ENCODE measurements at regions not wholly inside any gene's neighbourhood (a gene's known extent, or its start where the extent isn't known, plus 50 kb on each side); places are given as distances from the start of the nearest gene placed in this dataset.
A peak's percentile ranks its signal among the peaks of the same experiment; 100 is the strongest.
"Not testable (repeated sequence)": the region's sequence is repeated elsewhere in the genome, so short reads cannot be mapped to it uniquely, and the experiment has no call there.

GRCh38 chrX:122641826-122642225 lies 542.3 kb upstream of the GRIA3 start:
- no peaks in the 10 kb centered on the region for H3K4me1 ChIP-seq
- TF ChIP-seq POLR2A (IDR thresholded peaks at IDR 0.05) (no peak), EP300 (IDR thresholded peaks at IDR 0.05) (no peak), CTCF (IDR thresholded peaks at IDR 0.05) (no peak)
- peak in 1 of 2 donors; percentile 5 for DNase-seq (ENCODE audit: low spot score in 2 of 2)
- H3K36me3 ChIP-seq, result no peaks in the 10 kb centered on the region
- no peaks in the 10 kb centered on the region for H3K9me3 ChIP-seq
- no peaks in the 10 kb centered on the region for H3K27me3 ChIP-seq
- no peak overlapping the region for H3K4me3 ChIP-seq
- WGBS, 2 donors, result 50 to 51% methylated on average over 4 of the region's 4 CpGs
- no peak overlapping the region for H3K27ac ChIP-seq

- H3K36me3 ChIP-seq; H3K4me1 ChIP-seq; H3K27me3 ChIP-seq; H3K9me3 ChIP-seq; DNase-seq (ENCODE audit: low spot score in 2 of 2); H3K27ac ChIP-seq; H3K4me3 ChIP-seq: not testable (repeated sequence)
- WGBS, 2 donors, result 84 to 91% methylated on average over 15 to 16 of the region's 16 CpGs
Observed at GRCh38 chrX:122655256-122655655, 528.8 kb upstream of the GRIA3 start.

GRCh38 chrX:122666601-122667000 lies 517.5 kb upstream of the GRIA3 start:
- no peak for DNase-seq (ENCODE audit: low spot score in 2 of 2)
- Histone ChIP-seq H3K36me3 (no peaks in the 10 kb centered on the region), H3K4me1 (no peaks in the 10 kb centered on the region), H3K4me3 (no peak overlapping the region), H3K27ac (no peak overlapping the region), H3K9me3 (no peaks in the 10 kb centered on the region), H3K27me3 (no peaks in the 10 kb centered on the region)
- WGBS, 2 donors, result 38 to 55% methylated on average over 1 of the region's 1 CpG
- TF ChIP-seq CTCF (IDR thresholded peaks at IDR 0.05), result no peak

- no peak for DNase-seq (ENCODE audit: low spot score in 2 of 2)
- no peak overlapping the region for H3K27ac ChIP-seq
- H3K36me3 ChIP-seq, result no peaks in the 10 kb centered on the region
- no peaks in the 10 kb centered on the region for H3K27me3 ChIP-seq
- no peak for TF ChIP-seq CTCF (IDR thresholded peaks at IDR 0.05)
- no peak for TF ChIP-seq EP300 (IDR thresholded peaks at IDR 0.05)
- WGBS, 2 donors, result 44 to 66% methylated on average over 3 of the region's 3 CpGs
- no peaks in the 10 kb centered on the region for H3K4me1 ChIP-seq
- H3K4me3 ChIP-seq, result no peak overlapping the region
- H3K9me3 ChIP-seq, result no peaks in the 10 kb centered on the region
Observed at GRCh38 chrX:122667667-122668066, 516.4 kb upstream of the GRIA3 start.

GRCh38 chrX:122703762-122704161 lies 480.3 kb upstream of the GRIA3 start:
- DNase-seq (ENCODE audit: low spot score in 2 of 2), result no peak
- Histone ChIP-seq H3K27ac (no peak overlapping the region), H3K4me3 (no peak overlapping the region), H3K9me3 (peaks cover 0 to 11% (median 0%) of the 10 kb centered on the region in 4 donors), H3K27me3 (no peaks in the 10 kb centered on the region), H3K36me3 (no peaks in the 10 kb centered on the region), H3K4me1 (no peaks in the 10 kb centered on the region)
- WGBS, 2 donors, result 64 to 87% methylated on average over 1 of the region's 1 CpG
- TF ChIP-seq POLR2A (IDR thresholded peaks at IDR 0.05) (no peak), EP300 (IDR thresholded peaks at IDR 0.05) (no peak), CTCF (IDR thresholded peaks at IDR 0.05) (no peak)

GRCh38 chrX:122739770-122740169 lies 444.3 kb upstream of the GRIA3 start:
- Histone ChIP-seq H3K9me3 (no peaks in the 10 kb centered on the region), H3K36me3 (no peaks in the 10 kb centered on the region), H3K4me1 (no peaks in the 10 kb centered on the region), H3K4me3 (no peak overlapping the region), H3K27ac (no peak overlapping the region), H3K27me3 (no peaks in the 10 kb centered on the region)
- WGBS, 2 donors, result 48 to 50% methylated on average over 1 of the region's 1 CpG
- TF ChIP-seq CTCF (IDR thresholded peaks at IDR 0.05) (no peak), POLR2A (IDR thresholded peaks at IDR 0.05) (no peak), EP300 (IDR thresholded peaks at IDR 0.05) (no peak)
- DNase-seq (ENCODE audit: low spot score in 2 of 2), result no peak
